AML-193 (cell line): ENCODE measurements at regions not wholly inside any gene's neighbourhood (a gene's known extent, or its start where the extent isn't known, plus 50 kb on each side); places are given as distances from the start of the nearest gene placed in this dataset.

Experiments
- DNase-seq, 2 experiments: peaks; one replicate each; lab custom pipeline; 2025; lab: John Stamatoyannopoulos, UW

DNA sequence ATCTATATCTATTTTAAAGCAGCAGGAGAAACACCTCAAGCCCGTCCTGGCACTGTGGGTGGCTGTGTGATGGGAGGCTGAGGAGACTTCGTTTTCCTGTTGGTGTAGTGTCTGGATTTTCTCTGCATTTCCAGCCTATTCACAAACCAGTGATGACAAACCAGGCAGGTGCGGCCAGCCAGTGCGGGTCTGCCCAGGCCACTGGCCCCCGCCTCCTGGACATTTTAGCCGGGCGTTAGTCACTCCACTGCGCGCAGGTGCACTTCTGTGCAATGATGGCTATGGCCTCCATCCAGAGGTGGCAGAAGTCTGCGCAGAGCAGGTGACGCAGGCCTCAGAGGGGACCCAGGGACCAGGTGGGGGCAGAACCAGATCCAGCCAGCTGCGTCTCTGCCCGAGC, 64.9 kb upstream of the PITRM1 start:
- DNase-seq = no peak

DNA sequence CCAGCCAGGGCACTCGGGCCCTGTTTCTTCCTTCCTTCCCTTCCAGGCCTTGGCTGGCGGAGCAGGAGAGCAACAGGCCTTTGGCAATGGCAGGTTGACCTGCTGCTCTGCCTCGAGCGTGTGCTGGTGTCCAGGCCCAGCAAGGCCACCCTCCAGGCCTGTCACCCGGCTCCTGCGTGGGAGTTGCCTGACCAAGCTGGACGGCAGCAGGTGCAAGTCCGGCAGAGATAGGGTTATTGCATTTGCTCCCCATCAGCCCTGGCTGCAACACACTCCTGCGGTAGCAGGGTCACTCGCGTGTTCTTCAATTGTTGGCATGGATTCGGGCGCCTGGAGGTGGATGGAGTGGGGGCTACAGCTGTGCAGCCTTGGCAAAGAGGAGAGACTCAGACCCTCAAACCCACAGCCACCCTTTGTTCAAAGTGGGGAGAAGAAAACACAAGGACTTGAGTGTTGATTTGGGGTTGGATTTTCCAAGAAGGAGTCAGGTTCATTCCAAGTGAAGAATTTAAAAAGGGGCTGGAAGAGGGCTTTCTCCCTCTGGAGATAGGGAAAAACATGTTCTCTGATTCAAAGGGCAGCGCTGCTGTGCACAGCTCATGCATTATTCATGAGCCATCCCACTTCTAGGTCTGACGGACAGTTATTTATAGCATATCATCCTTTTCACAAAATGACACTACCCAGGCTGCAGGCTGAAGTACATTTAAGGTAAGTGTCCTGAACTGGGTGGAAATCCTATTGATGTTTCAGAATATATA, 64.2 kb upstream of the PITRM1 start:
- DNase-seq = no peak

DNA sequence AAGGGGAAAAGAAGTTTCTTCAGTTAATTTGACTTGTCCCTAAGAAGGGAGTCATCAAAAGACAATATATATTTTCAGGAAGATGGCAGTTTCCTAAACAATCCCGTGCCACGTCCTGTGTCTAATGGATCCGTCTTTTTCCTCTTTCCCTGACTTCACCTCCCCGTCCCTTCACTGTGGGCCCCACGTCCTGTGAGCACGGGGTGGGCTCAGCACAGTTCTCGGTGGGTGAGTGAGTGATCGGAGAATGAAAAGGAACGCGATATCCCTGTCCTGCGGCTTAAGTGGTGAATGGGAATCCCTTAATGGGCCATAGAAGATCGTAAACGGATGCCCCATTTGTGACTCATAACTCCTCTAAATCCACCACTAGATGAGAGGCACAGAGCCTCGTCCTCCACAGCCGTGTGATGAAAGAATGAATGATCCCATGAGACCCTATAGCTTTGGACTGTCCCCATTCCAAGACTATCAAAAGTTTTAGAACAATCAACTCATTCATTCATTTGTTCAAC, 63.5 kb upstream of the PITRM1 start:
- no peak for DNase-seq

DNA sequence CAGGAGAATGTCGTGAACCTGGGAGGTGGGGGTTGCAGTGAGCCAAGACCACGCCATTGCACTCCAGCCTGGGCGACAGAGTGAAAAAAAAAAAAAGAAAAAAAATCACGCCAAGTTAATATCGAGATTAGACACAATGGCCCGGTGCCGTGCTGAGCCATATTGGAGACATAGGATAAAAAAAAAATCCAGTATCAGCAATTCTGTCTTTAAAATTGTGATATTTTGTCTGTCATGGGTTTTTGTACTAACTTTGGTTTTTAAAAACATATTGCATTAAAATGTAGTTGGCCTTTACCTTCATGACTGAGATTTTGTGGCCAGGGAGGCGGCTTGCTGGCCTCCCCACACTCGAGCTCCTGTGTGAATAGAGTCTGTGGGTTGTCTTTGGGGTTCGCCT, 62.8 kb upstream of the PITRM1 start:
- no peak for DNase-seq

DNA sequence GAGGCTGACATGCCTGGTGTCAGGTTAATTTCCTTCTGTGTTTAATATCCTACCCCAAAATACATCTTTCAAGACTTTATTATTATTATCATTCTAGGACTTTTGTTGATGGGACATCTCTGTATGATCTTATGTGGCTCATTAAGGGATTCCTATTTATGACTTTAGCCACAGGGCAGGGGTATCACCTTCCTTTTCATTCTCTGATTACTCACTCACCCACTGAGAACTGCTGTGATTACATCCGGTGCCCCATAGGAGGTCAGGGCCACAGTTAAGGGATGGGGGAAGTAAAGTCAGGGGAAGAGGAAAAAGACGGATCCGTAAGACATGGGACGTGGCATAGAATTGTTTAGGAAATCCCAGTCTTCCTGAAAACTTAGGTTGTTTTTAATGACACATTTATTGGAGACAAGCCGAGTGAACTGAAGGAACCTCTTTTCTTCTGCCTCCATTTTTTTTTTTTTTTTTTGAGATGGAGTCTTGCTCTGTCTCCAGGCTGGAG, 61.0 kb upstream of the PITRM1 start:
- DNase-seq = no peak

DNA sequence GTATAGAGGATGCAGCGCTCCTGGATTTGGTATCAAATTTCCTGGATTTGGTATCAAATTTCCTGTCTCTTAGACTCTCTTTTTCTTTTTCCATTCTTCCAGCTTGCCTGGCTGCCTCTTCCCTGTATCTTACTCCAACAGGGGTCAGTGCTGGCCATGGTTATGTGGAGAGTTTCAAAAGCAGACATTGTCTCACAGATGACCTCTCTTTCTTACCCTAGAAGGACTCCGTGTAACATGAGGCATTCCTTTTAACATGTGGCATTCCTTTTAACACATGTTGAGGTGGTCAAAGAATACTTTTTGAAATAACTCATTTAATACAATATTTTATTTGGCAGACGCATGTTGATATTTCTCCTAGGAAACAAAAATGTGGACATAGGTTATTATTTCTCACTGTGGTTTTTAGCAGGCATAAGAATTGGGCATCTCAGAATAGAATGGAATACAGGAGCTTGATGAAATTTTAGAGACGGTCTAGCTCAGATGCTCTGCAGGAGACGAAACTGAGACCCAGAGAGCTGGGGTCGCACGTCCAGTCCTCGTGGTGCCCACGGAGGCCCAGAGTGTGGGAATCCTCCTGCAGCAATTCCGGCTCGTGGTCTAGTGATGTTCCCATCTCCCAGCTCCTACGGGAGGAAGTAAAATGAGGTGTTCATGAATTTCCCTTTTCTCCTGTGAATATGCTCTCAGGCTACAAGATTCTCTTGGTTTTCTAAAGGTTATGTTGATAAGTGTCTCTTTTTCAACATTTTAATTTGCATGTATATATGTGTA, 59.6 kb upstream of the PITRM1 start:
- no peak for DNase-seq

DNA sequence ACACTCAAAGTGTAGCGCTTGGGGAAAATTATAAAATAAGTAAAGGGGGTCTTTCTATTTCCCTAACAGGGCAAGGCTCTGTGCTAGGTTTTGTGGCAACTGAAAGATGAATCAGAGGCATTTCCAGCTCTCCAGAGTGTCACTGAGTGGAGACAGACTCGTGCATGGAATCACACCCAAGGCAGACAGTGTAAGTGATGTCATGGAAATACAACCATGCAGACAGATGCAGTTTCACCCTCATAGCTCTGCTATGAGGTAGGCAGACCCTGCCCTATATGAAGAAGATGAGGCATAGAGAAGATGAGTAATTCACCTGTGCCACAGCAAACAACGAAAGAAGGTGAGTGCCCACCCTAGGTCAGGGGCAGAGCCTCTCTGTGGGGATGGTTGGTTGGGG, 57.2 kb upstream of the PITRM1 start:
- DNase-seq = no peak

DNA sequence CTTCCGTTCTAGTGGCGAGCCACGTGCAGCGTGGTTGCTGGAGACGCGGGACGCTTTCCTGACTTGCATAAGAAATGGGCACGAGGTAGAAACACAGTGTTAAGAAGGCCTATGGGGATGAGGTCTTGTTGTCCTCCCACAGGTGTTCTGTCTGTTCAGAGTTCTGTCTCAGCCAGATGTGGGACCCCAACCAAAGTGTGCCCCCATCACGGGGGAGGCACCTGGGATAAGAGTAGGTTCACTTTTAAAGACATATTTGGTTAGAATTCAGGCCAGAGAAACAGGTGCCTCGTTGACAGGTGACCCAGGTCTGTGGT, 56.0 kb upstream of the PITRM1 start:
- no peak for DNase-seq

DNA sequence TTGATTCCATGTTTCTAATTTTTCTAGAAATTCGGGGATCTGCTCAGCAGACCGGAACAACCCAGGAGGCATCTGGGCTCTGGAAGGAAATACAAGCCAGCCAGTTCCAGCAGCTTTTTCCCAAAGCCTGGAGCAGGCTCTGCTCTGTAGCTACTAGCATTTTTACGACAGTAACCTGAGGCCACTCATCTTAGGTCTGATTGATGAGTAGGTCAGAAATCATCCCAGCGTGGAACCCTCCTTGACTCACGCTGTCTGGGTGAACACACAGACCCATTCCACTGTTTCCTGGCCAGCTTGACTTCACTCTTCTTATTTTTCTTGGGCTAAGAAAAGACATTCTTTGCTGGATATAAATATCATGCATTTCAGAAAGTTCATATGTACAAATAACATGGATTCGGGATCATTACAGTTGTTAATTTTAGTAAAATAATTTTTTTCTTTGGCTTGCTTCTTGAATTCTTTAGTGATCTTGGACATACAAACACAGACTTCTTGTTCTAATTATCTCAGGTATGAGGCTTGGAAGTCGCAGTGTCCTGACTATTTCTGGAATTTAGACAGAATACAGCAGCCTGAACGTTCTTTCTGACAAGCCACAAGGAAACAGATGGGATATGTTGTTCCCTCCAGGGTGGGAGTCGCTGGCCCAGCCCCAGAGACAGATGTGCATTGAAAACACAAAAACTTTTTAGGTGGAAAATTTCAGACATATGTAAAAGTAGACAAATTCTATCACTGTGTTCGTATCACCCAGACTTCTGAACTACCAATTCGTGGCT, 54.6 kb upstream of the PITRM1 start:
- no peak for DNase-seq

DNA sequence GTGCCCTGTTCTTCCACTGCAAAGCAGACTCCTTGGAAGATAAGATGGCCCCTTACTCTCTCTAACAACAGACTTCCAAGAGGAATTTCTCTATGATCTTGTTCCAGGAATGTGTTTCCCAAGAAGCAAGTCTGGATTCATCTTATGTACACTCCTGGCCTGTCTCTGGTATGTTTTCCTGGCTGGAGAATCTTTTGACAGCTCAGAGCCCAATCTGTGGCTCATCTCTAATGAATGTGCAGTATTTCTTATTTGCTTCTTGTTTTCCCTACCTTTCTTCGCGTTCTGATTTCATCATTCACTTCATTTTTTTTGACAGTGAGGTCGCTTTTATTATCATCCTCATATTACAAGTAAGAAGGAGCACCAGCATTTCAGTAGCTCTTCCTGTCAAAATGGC, 53.0 kb upstream of the PITRM1 start:
- DNase-seq = no peak

DNA sequence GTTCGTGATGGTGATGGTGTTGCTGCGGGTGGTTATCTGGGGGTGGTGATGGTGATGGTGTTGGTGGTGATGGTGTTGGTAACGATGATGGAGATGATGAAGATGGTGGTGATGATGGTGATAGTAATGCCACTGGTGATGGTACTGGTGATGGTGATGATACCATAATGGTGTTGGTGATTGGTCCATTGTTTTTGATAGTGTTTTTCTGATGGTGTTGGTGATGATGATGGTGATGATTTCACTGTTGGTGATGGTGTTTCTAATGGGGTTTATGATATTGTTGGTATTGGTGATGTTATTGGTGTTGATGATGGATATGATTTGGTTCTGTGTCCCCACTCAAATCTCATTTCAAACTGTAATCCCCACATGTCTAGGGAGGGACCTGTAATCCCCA, 51.7 kb upstream of the PITRM1 start:
- no peak for DNase-seq

DNA sequence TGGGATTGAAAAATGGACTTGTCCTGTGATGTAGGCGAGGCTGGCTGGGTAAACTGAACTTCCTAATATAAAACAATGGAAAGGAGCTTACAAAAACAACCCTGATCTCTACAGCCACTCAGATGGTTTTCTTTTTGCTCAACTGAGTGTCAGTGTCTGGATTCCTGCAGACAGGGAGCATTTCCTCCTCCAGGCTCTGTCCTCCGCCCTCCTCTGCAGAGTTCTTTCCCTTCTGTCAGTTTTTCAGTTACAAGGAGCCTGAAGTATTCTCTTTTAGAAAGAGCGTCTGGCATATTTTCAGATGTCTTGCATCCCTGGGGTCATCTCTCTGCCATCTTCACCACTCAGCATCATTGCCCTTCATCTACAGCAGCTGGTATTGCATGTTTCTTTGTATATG, 50.0 kb upstream of the PITRM1 start:
- no peak for DNase-seq
